ENCODE measurements at regions not wholly inside any gene's neighbourhood (a gene's known extent, or its start where the extent isn't known, plus 50 kb on each side); places are given as distances from the start of the nearest gene placed in this dataset.

DNA sequence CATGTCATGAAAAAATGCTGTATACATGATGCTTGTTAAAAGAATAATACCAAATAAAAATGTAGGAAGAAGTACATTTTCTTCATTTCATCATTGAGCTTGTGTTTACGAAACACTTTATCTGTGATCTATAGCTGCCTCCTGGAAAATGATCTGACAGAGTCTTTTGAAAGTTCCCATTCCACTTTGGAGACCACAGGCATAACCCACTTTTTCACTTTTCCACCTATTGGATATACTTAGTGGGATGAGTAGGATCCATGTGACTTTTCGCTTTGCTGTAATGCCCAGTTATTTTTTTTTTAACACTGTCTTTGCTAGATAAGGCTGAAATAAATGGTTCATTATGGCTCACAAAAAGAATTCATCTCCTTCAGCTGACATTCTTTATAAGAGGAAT, 773.0 kb upstream of the AMELY start:
- H3K9me3 ChIP-seq (ENCODE audit: low read length), result no peaks in the 10 kb centered on the region
- H3K4me2 ChIP-seq (ENCODE audit: low read length), result no peak overlapping the region
- no peak for TF ChIP-seq EZH2 (IDR thresholded peaks at IDR 0.05; ENCODE audit: borderline replicate concordance, low read length)
- TF ChIP-seq, protein P1, sequence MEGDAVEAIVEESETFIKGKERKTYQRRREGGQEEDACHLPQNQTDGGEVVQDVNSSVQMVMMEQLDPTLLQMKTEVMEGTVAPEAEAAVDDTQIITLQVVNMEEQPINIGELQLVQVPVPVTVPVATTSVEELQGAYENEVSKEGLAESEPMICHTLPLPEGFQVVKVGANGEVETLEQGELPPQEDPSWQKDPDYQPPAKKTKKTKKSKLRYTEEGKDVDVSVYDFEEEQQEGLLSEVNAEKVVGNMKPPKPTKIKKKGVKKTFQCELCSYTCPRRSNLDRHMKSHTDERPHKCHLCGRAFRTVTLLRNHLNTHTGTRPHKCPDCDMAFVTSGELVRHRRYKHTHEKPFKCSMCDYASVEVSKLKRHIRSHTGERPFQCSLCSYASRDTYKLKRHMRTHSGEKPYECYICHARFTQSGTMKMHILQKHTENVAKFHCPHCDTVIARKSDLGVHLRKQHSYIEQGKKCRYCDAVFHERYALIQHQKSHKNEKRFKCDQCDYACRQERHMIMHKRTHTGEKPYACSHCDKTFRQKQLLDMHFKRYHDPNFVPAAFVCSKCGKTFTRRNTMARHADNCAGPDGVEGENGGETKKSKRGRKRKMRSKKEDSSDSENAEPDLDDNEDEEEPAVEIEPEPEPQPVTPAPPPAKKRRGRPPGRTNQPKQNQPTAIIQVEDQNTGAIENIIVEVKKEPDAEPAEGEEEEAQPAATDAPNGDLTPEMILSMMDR (IDR thresholded peaks at IDR 0.05; ENCODE audit: low read length), result no peak
- H3K36me3 ChIP-seq (ENCODE audit: insufficient read depth, low read length), result no peaks in the 10 kb centered on the region
- H3K27ac ChIP-seq (ENCODE audit: low read depth, low read length, poor library complexity, severe bottlenecking), result no peak overlapping the region
- no peak overlapping the region for H3K4me3 ChIP-seq (ENCODE audit: low read depth, low read length, poor library complexity, severe bottlenecking)
- no peak overlapping the region for H2AFZ ChIP-seq (ENCODE audit: low read length)
- no peak overlapping the region for H3K9ac ChIP-seq (ENCODE audit: low read length)
- no peaks in the 10 kb centered on the region for H3K27me3 ChIP-seq (ENCODE audit: insufficient read depth, low read length)
- no peaks in the 10 kb centered on the region for H3K4me1 ChIP-seq (ENCODE audit: insufficient read depth, low read length, severe bottlenecking)
- H4K20me1 ChIP-seq (ENCODE audit: insufficient read depth, low read length), result no peaks in the 10 kb centered on the region
- H3K9me2 ChIP-seq (ENCODE audit: low read depth, low read length), result no peaks in the 10 kb centered on the region
- no peaks in the 10 kb centered on the region for H3F3A ChIP-seq (ENCODE audit: insufficient read depth, low read length)
- no peaks in the 10 kb centered on the region for H3K79me2 ChIP-seq (ENCODE audit: insufficient read depth, low read length)

DNA sequence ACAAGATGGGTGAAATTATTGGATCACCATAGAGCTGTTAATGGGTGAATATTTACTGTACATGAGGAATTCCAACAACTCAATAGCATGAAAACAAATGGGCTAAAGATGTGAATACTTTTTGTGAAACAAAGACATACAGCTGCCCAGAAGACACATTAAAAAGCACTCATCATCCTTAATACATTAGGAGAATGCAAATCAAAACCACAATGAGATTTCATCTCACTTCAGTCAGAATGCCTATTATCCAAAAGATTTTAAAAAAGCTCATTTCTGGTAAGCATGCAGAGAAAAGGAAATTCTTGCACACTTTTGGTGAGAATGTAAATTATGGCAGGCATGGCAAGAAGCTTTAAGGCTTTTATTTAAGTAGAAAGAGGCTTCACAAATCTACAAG, 770.8 kb upstream of the AMELY start:
- Histone ChIP-seq H3K9me2 (ENCODE audit: low read depth, low read length) (no peaks in the 10 kb centered on the region), H3K4me3 (ENCODE audit: low read depth, low read length, poor library complexity, severe bottlenecking) (no peak overlapping the region), H3F3A (ENCODE audit: insufficient read depth, low read length) (no peaks in the 10 kb centered on the region), H3K36me3 (ENCODE audit: insufficient read depth, low read length) (no peaks in the 10 kb centered on the region), H4K20me1 (ENCODE audit: insufficient read depth, low read length) (no peaks in the 10 kb centered on the region), H3K4me2 (ENCODE audit: low read length) (no peak overlapping the region), H3K4me1 (ENCODE audit: insufficient read depth, low read length, severe bottlenecking) (no peaks in the 10 kb centered on the region), H3K9ac (ENCODE audit: low read length) (no peak overlapping the region), H3K27ac (ENCODE audit: low read depth, low read length, poor library complexity, severe bottlenecking) (no peak overlapping the region), H2AFZ (ENCODE audit: low read length) (no peak overlapping the region), H3K27me3 (ENCODE audit: insufficient read depth, low read length) (no peaks in the 10 kb centered on the region), H3K9me3 (ENCODE audit: low read length) (no peaks in the 10 kb centered on the region), H3K79me2 (ENCODE audit: insufficient read depth, low read length) (no peaks in the 10 kb centered on the region)
- no peak for TF ChIP-seq EZH2 (IDR thresholded peaks at IDR 0.05; ENCODE audit: borderline replicate concordance, low read length)
- TF ChIP-seq, protein P1 (IDR thresholded peaks at IDR 0.05; ENCODE audit: low read length), result no peak

DNA sequence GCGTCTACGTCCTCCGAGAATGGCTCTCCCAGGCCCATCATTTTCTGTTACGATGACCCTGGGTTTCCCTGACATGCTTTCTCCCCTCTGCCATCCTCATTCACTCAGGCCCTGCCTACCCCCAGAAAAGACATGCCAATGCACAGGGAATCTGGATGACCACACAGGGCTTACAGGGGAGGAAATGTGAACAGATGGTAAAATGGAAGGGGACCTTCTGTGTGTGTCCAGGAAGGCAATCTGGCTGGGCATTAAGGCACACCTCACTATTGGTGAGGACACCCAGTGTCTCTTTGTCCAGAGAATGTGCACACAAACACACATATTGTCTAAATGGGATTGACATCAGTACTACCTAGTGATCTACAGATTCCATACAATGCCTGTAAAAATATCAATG, 769.9 kb upstream of the AMELY start:
- no peak for TF ChIP-seq EZH2 (IDR thresholded peaks at IDR 0.05; ENCODE audit: borderline replicate concordance, low read length)
- H3K27ac ChIP-seq (ENCODE audit: low read depth, low read length, poor library complexity, severe bottlenecking), result no peak overlapping the region
- H3K9ac ChIP-seq (ENCODE audit: low read length), result no peak overlapping the region
- H3K4me2 ChIP-seq (ENCODE audit: low read length), result no peak overlapping the region
- no peaks in the 10 kb centered on the region for H3K36me3 ChIP-seq (ENCODE audit: insufficient read depth, low read length)
- no peaks in the 10 kb centered on the region for H4K20me1 ChIP-seq (ENCODE audit: insufficient read depth, low read length)
- no peaks in the 10 kb centered on the region for H3K27me3 ChIP-seq (ENCODE audit: insufficient read depth, low read length)
- no peaks in the 10 kb centered on the region for H3K9me3 ChIP-seq (ENCODE audit: low read length)
- H2AFZ ChIP-seq (ENCODE audit: low read length), result no peak overlapping the region
- H3K4me3 ChIP-seq (ENCODE audit: low read depth, low read length, poor library complexity, severe bottlenecking), result no peak overlapping the region
- H3K79me2 ChIP-seq (ENCODE audit: insufficient read depth, low read length), result no peaks in the 10 kb centered on the region
- no peaks in the 10 kb centered on the region for H3K4me1 ChIP-seq (ENCODE audit: insufficient read depth, low read length, severe bottlenecking)
- no peaks in the 10 kb centered on the region for H3F3A ChIP-seq (ENCODE audit: insufficient read depth, low read length)
- no peaks in the 10 kb centered on the region for H3K9me2 ChIP-seq (ENCODE audit: low read depth, low read length)

DNA sequence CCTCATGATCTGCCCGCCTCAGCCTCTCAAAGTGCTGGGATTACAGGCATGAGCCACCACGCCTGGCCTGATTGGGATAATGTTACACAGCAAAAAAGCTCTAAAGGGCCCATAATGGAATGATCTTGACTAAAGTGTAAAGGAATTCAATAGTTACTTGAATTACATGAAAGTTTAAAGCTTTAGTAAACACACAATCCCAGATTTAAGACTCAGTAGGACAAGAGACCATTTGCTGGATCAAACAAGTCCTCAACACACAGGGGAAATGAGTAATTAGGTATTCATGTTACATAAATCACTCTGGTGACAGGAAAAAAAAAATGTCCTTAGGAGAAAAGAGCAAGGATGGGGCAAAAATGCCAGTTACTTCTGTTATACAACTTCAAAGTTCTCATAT, 762.9 kb upstream of the AMELY start:
- Histone ChIP-seq H3K27me3 (ENCODE audit: insufficient read depth, low read length) (no peaks in the 10 kb centered on the region), H3K4me2 (ENCODE audit: low read length) (no peak overlapping the region), H3K36me3 (ENCODE audit: insufficient read depth, low read length) (no peaks in the 10 kb centered on the region), H3K9me3 (ENCODE audit: low read length) (no peaks in the 10 kb centered on the region), H3K79me2 (ENCODE audit: insufficient read depth, low read length) (no peaks in the 10 kb centered on the region), H2AFZ (ENCODE audit: low read length) (no peak overlapping the region), H3F3A (ENCODE audit: insufficient read depth, low read length) (no peaks in the 10 kb centered on the region), H3K9me2 (ENCODE audit: low read depth, low read length) (no peaks in the 10 kb centered on the region), H3K4me3 (ENCODE audit: low read depth, low read length, poor library complexity, severe bottlenecking) (no peak overlapping the region), H4K20me1 (ENCODE audit: insufficient read depth, low read length) (no peaks in the 10 kb centered on the region), H3K27ac (ENCODE audit: low read depth, low read length, poor library complexity, severe bottlenecking) (no peak overlapping the region), H3K4me1 (ENCODE audit: insufficient read depth, low read length, severe bottlenecking) (no peaks in the 10 kb centered on the region), H3K9ac (ENCODE audit: low read length) (no peak overlapping the region)
- TF ChIP-seq, protein P1 (IDR thresholded peaks at IDR 0.05; ENCODE audit: low read length), result no peak
- no peak for TF ChIP-seq EZH2 (IDR thresholded peaks at IDR 0.05; ENCODE audit: borderline replicate concordance, low read length)
